ENCODE measurements at regions not wholly inside any gene's neighbourhood (a gene's known extent, or its start where the extent isn't known, plus 50 kb on each side); places are given as distances from the start of the nearest gene placed in this dataset.

GRCh38 chr1:99500541-99500940 is 145.4 kb upstream of the PALMD start:
- TF ChIP-seq ATF3 (IDR thresholded peaks at IDR 0.05): no peak
- TF ChIP-seq CTCF (IDR thresholded peaks at IDR 0.05; ENCODE audit: low read depth, low read length, missing input control): no peak
